Dedifferentiated amniotic fluid mesenchymal stem cell (primary cell): ENCODE measurements at regions not wholly inside any gene's neighbourhood (a gene's known extent, or its start where the extent isn't known, plus 50 kb on each side); places are given as distances from the start of the nearest gene placed in this dataset.
"Not testable (repeated sequence)": the region's sequence is repeated elsewhere in the genome, so short reads cannot be mapped to it uniquely, and the experiment has no call there.

Source experiments
- DNase-seq: peaks from one replicate; pipeline ENCODE4 v3.0.0-alpha.2; 2016; ENCODE audit errors: extremely low spot score

DNA sequence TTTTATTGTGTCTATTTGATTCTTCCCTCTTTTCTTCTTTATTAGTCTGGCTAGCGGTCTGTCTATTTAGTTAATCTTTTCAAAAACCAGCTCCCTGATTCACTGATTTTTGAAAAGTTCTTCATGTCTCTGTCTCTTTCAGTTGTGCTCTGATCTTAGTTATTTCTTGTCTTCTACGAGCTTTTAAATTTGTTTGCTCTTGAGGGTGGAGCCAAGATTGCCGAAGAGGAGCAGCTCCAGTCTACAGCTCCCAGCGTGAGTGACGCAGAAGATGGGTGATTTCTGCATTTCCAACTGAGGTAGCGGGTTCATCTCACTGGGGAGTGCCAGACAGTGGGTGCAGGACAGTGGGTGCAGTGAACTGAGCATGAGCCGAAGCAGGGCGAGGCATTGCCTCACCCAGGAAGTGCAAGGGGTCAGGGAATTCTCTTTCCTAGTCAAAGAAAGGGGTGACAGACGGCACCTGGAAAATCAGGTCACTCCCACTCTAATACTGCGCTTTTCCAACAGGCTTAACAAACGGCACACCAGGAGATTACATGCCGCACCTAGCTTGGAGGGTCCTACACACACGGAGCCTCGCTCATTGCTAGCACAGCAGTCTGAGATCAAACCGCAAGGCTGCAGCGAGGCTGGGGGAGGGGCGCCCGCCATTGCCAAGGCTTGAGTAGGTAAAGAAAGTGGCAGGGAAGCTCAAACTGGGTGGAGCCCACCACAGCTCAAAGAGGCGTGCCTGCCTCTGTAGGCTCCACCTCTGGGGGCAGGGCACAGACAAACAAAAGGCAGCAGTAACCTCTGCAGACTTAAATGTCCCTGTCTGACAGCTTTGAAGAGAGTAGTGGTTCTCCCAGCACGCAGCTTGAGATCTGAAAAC, 220.6 kb upstream of the IRAK1BP1 start:
- DNase-seq: not testable (repeated sequence)

DNA sequence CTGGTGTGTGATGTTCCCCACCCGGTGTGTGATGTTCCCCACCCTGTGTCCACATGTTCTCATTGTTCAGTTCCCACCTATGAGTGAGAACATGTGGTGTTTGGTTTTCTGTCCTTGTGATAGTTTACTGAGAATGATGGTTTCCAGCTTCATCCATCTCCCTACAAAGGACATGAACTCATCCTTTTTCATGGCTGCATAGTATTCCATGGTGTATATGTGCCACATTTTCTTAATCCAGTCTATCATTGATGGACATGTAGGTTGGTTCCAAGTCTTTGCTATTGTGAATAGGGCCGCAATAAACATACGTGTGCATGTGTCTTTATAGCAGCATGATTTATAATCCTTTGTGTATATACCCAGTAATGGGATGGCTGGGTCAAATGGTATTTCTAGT, 201.5 kb upstream of the IRAK1BP1 start:
- DNase-seq: not testable (repeated sequence)

DNA sequence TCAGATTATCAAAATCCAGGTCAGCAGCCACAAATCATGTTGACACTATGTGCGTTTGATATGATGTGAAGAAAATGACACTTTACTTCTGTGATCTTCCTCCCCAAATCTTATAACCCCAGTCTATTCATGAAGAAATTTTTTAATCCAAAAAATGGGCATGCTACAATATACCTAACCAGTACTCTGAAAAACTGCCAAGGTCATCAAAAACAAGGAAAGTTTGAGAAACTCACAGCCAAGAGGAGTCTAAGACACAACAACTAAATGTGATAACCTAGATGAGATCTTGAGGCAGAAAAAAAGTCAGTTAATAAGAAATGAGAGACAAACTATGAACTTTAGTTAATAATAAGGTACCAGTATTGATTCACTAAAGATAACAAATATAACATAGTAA, 200.6 kb upstream of the IRAK1BP1 start:
- DNase-seq: no peak

DNA sequence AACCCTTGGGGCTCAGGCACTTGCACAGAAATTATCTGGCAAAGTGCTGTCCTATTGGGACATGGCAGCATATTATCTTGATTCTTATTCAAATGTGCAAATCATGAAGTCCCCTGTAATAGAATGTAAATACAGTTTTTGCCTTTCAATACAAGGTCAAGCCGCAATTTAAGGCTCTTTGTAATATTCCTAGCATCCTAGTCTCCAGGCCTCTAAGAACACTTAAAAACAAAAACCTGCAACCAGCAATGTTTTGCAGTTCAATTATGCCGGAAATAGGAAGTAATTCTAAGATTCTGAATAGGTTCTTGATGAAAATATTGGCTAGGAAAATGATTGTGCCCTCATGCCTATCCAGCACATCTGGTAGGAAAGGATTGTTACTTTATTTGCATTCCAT, 197.2 kb upstream of the IRAK1BP1 start:
- no peak for DNase-seq

DNA sequence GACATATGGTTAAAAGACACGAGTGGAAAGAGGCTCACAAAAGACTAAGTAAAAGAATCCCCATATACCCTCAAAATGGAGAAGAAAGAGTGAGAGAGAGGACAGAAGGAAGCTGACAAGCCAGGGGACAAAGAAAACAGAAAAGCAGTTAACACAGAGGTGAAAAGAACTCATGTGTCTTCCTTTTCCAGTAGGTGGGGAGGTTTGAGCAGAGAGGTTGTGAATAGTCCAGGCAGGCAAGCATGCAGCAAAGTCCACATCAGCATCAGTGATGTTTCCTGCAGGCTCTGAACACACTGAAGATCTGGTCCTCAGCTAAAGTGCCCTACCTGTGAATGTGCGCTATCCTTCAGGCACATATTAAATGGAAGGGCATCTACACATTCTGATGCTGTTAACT, 196.5 kb upstream of the IRAK1BP1 start:
- no peak for DNase-seq

DNA sequence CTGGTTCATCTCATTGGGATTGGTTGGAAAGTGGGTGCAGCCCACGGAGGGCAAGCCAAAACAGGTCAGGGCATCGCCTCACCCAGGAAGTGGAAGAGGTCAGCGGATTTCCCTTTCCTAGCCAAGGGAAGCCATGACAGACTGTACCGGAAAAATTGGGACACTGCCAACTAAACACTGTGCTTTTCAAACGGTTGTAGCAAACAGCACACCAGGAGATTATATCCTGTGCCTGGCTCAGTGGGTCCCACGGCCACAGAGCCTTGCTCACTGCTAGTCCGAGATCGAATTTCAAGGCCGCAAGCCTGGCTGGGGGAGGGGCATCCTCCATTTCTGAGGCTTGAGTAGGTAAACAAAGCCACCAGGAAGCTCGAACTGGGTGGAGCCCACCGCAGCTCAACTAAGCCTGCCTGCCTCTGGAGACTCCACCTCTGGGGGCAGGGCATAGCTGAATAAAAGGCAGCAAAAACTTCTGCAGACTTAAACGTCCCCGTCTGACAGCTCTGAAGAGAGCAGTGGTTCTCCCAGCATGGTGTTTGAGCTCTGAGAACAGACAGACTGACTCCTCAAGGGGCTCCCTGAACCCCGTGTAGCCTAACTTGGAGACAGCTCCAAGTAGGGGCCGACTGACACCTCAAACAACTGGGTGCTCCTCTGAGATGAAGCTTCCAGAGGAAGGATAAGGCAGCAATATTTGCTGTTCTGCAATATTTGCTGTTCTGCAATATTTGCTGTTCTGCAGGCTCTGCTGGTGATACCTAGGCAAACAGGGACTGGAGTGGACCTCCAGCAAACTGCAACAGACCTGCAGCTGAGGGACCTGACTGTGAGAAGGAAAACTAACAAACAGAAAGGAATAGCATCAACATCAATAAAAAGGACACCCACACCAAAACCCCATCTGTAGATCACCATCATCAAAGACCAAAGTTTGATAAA, 191.0 kb upstream of the IRAK1BP1 start:
- DNase-seq: not testable (repeated sequence)

DNA sequence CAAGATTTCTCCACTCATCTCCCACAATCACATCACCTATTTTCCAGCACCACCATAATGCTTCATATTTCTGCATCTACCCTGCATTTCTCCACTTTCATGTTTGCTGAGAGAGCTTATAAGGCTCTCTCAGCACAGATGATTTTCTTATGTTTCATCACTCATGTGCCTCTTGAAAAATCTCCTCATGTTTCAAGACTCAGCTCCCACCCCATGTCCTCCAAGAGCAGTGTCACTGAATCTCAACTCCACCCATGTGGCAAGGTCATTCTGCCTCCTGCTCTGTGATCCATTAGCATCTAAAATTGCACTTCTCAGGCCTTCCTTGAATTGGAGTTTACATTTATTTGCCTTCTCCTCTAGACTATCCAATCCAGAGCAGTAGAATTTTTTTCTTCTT, 178.7 kb upstream of the IRAK1BP1 start:
- DNase-seq: peak; percentile 64

DNA sequence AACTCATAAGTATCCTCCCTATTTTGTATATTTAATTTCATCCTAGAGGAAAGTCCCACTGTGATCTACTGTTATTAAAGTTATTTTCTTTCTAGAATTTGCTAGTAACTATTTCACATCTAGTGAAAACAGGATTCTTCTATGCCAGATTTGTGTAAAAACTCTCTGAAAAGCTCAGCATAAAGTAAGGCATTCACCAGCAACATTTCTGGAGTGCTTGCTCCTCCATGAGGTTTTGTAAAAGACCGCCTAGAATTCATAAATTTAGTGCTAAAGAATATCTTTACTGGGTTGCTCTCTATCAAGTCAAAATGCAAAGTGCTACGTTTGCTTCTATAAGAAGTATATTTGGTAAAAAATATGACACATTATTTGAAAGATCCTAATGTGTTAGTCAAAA, 173.5 kb upstream of the IRAK1BP1 start:
- no peak for DNase-seq

DNA sequence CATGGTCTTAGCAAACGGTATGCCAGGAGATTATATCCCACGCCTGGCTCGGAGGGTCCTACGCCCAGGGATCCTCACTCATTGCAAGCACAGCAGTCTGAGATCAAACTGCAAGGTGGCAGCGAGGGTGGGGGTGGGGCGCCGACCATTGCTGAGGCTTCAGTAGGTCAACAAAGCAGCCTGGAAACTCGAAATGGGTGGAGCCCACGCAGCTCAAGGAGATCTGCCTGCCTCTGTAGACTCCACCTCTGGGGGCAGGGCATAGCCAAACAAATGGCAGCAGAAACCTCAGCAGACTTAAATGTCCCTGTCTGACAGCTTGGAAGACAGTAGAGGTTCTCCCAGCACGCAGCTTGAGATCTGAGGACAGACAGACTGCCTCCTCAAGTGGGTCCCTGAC, 172.7 kb upstream of the IRAK1BP1 start:
- not testable (repeated sequence) for DNase-seq

DNA sequence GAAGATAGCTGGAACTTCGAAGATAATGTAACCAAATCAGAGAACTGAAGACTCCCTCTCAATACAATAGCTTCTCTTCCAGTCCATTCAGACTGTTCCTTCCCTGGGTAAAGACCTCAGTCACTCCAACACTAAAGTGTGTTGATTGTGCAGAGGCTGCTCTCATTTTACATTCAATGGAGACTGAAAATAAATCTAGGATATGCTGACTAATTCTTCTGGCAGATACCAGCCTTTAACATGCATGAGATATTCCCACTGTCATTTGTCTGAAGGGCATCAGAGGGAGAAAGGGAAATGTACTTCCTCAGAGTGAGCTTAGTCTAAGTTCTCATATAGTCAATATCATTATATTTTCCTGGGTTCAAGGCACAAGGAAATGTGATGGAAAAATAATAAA, 166.4 kb upstream of the IRAK1BP1 start:
- DNase-seq: peak; percentile 19

DNA sequence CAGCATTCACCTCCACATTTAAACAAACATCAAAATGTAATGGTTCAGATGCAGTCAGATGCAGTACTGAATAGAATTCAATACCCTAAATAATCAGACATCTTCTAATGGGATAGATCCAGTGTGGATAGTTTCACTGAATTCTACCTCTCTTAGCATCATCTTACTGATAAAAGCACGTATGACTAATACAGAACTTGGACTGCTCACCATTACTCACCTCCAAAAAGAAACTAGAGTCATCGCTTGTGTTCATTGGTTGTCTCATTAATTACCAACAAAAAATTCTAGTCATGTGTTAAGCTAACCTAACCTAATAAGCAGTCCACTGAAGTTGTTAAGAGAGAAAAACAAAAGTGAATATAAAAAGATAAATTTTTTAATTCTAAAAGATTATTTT, 165.9 kb upstream of the IRAK1BP1 start:
- DNase-seq: no peak

DNA sequence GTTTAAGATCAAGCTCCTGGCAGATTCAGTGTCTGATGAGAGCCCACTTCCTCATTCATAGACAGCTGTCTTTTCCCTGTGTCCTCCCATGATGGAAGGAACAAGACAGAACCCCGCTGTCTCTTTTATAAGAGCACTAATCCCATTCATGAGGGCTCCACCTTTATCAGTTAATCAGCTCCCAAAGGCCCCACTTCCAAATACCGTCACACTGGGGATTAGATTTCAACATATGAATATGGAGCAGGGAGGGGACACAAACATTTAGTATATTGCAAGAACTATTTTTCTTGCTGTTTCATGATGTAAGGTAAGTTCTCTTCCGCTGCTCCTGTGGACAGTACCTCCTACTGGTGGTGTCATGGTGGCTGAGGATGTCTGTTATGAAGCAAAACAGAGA, 158.3 kb upstream of the IRAK1BP1 start:
- no peak for DNase-seq

DNA sequence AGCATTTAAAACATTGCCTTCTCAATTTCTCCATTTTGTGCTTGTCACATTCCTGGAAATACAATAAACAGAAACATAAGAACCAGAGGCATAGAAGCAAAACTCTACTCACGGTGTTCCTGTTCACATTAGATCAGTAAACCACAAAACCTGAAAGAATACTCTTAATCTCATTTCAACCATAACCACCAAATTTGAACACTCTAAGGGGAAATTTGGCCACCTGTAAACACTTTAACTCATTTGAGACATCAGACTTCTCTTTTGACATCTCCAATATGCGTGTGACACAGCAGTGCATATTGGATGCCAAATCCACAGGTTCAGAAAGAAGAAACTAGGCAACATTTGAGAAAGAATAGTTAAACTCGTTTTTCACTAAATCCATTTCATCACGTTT, 153.8 kb upstream of the IRAK1BP1 start:
- no peak for DNase-seq

DNA sequence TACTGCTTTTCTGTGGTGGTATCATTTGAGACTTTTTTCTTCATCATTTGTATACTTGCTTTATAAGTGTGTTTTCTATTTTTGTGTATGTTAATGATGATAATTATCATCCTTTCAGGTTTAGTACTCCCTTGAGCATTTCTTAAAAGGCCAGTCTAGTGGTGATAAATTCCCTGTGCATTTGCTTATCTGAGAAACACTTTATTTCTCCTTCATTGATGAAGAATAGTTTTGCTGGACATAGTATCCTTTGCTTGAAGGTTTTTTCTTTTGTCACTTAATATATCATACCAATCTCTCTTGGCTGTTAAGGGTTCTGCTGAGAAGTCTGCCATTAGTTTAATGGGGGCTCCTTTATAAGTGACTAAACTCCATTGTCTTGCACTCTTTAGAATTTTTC, 123.2 kb upstream of the IRAK1BP1 start:
- no peak for DNase-seq

DNA sequence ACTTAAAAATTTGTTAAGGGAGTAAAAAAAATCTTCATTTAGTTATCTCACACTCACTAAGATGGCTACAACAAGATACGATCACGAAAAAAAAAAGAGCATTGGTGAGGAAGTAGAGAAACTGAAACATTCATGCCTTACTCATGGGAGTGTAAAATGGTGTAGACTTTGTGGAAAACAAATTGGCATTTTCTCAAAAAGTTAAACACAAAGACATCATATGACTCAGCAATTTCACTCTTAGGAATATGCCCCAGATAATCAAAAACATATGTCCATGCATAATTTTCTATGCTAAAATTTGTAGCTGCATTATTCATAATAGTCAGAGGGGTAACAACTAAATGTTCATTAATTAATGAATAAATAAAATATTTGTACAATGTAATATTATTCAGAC, 120.9 kb upstream of the IRAK1BP1 start:
- DNase-seq: peak; percentile 52

DNA sequence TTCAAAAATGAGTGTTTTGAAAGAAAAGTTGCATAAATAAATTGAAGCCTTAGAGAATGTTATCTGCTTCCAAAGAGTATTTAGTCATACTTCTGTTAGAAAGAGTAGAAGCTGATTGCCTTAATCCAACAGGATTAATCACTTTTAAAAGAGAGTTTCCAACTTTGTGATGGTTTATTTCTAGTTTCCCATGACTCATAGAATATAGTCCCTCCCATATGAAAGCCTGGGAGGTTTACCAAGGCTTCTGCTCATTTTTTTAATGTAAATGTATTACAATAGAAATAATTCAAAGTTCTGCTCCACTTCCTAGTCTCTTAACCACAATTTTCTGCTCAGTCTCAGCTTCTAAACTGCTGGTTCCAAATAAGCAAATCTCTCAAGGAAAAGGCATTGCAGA, 118.0 kb upstream of the IRAK1BP1 start:
- DNase-seq: peak; percentile 28

DNA sequence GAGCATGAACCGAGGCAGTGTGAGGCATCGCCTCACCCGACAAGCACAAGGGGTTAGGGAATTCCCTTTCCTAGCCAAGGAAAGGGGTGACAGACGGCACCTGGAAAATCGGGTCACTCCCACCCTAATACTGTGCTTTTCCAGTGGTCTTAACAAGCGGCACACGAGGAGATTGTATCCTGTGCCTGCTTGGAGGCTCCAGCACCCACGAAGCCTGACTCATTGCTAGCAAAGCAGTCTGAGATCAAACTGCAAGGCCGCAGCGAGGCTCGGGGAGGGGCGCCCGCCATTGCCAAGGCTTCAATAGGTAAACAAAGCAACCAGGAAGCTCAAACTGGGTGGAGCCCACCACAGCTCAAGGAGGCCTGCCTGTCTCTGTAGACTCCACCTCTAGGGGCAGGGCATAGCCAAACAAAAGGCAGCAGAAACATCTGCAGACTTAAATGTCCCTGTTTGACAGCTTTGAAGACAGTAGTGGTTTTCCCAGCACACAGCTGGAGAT, 109.0 kb upstream of the IRAK1BP1 start:
- DNase-seq: not testable (repeated sequence)

DNA sequence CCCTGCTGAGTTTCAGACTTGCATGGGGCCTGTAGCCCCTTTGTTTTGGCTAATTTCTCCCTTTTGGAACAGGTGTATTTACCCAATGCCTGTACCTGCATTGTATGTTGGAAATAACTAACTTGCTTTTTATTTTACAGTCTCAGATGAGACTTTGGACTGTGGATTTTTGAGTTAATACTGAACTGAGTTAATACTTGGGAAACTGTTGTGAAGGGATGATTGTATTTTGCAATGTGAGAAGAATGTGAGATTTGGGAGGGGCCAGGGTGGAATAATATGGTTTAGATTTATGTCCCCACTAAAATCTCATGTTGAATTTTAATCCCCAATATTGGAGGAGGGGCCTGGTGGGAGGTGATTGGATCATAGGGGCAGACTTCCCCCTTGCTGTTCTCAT, 99.1 kb upstream of the IRAK1BP1 start:
- no peak for DNase-seq

DNA sequence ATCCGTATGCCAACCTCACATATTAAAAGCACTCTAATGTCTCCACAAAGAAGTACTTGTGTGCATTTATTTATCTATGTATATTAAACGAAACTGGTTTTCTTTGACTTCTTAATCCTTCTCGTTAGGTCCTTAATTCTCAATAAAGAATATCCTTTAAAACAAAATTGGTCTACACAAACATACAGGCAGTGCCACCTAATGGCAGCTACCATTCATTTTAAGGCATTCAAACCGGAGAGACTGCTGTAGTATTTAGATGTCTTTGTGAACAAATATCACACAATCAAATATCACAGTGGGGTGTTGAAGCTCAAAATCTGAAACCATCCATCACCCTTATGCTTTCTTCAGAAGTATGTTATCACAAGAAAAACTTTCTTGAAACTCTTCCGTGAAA, 96.6 kb upstream of the IRAK1BP1 start:
- DNase-seq: no peak

DNA sequence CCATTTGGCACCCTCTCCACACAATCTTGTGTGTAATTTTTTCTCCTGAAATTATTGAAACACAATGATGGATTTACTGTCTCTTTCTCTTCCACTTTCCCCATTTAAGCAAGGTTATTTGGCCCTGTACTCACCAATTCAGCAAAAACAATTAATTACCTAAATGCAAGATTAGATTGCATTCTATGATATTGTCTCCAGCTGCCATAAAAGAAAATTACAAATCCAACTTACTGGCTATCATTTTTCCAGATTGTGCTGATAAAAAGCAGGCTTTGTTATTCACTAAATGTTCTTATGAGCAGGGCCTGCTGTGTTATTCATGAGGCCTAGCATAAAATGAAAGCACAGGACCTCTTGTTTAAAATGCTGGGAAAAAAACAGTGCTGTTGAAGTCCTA, 95.8 kb upstream of the IRAK1BP1 start:
- DNase-seq: no peak

DNA sequence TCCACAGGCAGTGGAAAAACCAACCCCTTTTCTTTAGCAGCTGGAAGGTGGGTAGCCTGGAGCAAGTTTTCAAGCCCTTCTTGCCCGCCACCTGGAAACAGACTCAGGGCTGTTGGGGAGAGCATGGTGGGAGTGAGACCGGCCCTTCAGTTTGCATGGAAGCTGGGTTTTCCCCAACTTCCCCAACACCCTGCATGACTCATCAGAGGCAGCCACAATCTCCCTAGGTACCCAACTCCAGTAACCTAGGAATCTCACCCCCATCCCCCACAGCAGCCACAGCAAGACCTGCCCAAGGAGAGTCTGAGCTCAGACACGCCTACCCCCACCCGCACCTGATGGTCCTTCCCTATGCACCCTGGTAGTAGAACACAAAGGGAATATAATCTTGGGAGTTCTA, 86.3 kb upstream of the IRAK1BP1 start:
- no peak for DNase-seq

DNA sequence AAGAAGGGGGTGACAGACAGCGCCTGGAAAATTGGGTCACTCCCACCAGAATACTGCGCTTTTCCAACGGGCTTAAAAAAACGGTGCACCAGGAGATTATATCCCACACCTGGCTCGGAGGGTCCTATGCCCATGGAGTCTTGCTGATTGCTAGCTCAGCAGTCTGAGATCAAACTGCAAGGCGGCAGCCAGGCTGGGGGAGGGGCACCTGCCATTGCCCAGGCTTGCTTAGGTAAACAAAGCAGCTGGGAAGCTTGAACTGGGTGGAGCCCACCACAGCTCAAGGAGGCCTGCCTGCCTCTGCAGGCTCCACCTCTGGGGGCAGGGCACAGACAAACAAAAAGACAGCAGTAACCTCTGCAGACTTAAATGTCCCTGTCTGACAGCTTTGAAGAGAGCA, 84.0 kb upstream of the IRAK1BP1 start:
- DNase-seq: not testable (repeated sequence)

DNA sequence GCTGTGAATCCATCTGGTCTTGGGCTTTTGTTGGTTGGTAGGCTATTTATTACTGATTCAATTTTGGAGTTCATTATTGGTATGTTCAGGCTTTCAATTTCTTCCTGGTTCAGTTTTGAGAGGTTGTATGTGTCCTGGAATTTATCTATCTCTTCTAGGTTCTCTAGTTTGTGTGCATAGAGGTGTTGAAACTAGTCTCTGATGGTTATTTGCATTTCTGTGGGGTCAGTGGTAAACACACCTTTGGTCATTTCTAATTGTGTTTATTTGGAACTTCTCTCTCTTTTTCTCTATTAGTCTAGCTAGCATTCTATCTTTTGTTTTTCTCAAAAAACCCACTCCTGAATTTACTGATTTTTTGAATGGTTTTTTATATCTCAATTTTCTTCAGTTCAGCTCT, 70.1 kb upstream of the IRAK1BP1 start:
- no peak for DNase-seq
